ENCODE measurements at regions not wholly inside any gene's neighbourhood (a gene's known extent, or its start where the extent isn't known, plus 50 kb on each side); places are given as distances from the start of the nearest gene placed in this dataset.

DNA sequence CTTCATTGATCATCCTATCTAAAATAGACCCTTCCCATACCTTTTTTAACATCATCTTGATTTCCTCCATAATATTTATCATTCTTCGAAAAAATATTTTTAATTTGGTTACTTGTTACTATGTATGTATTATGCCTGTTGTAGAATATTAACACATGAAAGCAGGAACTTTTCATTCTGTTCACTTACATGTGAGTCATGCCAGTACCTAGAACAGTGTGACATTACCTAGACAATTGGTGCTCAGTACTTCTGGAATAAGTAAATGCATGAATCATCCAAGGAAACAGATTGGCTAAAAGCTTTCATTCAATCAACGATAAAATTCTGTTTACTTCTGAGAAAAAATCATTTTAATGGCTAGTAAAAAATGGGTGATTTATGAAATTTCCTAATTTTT lies 76.4 kb downstream of the CXXC4 start:
- TF ChIP-seq, protein P1, sequence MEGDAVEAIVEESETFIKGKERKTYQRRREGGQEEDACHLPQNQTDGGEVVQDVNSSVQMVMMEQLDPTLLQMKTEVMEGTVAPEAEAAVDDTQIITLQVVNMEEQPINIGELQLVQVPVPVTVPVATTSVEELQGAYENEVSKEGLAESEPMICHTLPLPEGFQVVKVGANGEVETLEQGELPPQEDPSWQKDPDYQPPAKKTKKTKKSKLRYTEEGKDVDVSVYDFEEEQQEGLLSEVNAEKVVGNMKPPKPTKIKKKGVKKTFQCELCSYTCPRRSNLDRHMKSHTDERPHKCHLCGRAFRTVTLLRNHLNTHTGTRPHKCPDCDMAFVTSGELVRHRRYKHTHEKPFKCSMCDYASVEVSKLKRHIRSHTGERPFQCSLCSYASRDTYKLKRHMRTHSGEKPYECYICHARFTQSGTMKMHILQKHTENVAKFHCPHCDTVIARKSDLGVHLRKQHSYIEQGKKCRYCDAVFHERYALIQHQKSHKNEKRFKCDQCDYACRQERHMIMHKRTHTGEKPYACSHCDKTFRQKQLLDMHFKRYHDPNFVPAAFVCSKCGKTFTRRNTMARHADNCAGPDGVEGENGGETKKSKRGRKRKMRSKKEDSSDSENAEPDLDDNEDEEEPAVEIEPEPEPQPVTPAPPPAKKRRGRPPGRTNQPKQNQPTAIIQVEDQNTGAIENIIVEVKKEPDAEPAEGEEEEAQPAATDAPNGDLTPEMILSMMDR (IDR thresholded peaks at IDR 0.05; ENCODE audit: low read depth, low read length), result no peak
- H3K9me3 ChIP-seq, result no peaks in the 10 kb centered on the region
- H3K36me3 ChIP-seq, result no peaks in the 10 kb centered on the region
- H3K4me1 ChIP-seq, result peaks cover 22% of the 10 kb centered on the region
- no peaks in the 10 kb centered on the region for H3K27me3 ChIP-seq
- no peak overlapping the region for H3K4me3 ChIP-seq (ENCODE audit: low read depth, low read length)
- DNase-seq, result no peak

DNA sequence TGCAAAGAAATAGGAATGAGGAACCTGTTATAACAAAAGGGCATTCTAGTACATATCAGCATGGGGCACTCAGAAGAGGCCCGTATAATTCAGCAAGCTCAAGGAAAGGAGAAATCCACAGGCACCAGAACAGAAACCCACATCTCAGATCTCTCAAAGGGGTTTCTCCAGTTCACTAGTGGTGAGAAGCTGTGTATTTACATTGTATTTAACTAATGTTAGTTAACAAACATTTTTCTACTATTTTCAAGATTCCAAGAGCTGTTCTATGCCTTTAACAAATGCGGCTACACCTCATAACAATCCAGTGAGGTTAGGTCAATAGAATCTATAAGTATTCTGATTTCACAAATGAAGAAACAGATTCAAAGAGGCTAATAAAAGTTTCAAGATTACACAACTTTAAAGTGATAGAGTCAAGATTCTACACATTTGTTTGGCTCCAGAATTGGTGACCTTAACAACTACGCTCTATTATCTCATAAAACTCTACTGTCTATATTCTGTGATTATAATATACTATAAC lies 77.3 kb downstream of the CXXC4 start:
- Histone ChIP-seq H3K4me3 (ENCODE audit: low read depth, low read length) (no peak overlapping the region), H3K27me3 (no peaks in the 10 kb centered on the region), H3K4me1 (peaks cover 28% of the 10 kb centered on the region), H3K36me3 (no peaks in the 10 kb centered on the region), H3K9me3 (no peaks in the 10 kb centered on the region)
- DNase-seq, result no peak
- TF ChIP-seq, protein P1 (IDR thresholded peaks at IDR 0.05; ENCODE audit: low read depth, low read length), result no peak

DNA sequence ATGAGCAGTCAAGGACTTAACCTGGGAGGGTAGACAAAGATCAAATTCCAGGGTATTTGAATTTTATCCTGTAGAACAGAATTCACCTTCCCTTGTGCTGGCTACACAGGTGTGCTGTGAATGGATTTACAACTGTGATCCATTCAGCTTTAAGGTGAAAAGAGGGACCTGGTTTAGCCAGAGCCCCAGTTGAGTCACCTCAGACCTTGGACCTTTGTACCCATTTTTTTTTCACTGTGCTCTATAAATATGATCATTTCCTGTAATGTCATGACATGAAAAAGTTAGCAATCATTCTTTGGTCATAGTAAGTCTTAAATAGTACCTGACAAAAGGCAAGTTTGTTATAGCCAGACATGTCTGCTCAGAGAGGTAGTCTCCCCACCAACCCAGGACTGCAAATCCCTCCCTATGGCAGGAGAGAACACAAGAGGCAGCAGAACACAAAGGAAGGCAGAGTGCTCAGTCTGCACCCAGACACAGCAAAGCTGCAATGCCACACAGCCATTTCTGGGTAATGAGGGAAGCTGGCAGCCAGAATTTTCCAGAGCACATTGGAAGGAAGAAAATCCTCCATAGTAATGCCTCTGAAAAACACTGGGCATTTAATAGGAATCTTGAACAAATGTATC lies 77.9 kb downstream of the CXXC4 start:
- H3K27me3 ChIP-seq, result no peaks in the 10 kb centered on the region
- no peaks in the 10 kb centered on the region for H3K9me3 ChIP-seq
- no peak for DNase-seq
- TF ChIP-seq, protein P1 (IDR thresholded peaks at IDR 0.05; ENCODE audit: low read depth, low read length), result no peak
- H3K4me3 ChIP-seq (ENCODE audit: low read depth, low read length), result no peak overlapping the region
- H3K4me1 ChIP-seq, result peaks cover 33% of the 10 kb centered on the region
- H3K36me3 ChIP-seq, result no peaks in the 10 kb centered on the region

DNA sequence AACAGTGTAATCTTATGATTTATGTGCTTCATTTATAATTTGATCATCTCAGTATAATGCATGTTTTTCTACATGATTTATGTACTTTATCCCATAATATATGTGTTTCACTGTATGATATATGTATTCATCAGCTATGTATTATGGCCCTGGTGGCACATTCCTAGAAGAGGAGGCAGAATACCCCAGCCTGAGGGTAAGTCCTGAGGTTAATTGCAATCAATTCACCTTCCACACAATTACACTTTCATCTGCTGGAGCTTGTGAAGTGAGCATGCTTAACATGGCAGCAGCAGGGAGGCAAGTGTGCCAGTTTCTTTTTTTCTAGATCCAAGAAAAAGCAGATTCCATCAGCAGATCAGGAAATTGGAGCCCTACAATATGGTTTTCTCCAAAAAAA lies 81.2 kb downstream of the CXXC4 start:
- Histone ChIP-seq H3K36me3 (no peaks in the 10 kb centered on the region), H3K4me1 (peaks cover 40% of the 10 kb centered on the region), H3K4me3 (ENCODE audit: low read depth, low read length) (no peak overlapping the region), H3K9me3 (no peaks in the 10 kb centered on the region), H3K27me3 (no peaks in the 10 kb centered on the region)
- no peak for DNase-seq
- TF ChIP-seq, protein P1 (IDR thresholded peaks at IDR 0.05; ENCODE audit: low read depth, low read length), result no peak

DNA sequence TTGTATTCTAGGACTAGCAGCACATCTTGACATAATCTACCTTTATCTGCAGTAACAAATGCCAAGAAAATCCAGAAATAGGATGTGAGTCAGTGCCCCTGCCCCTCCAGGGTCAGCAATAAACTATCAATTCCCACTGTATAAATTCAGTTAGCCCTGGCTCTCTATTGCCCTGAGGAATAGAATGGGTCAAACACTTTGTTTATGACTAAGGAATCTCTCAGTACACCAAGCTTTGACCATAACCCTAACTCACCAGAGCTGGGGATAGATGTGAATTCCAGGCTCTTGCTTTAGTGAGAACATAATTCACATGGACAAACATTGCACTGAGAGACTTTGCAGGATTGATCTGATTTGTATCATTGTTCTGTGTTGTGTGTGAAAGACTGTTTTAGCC lies 82.3 kb downstream of the CXXC4 start:
- Histone ChIP-seq H3K4me1 (peaks cover 41% of the 10 kb centered on the region), H3K36me3 (no peaks in the 10 kb centered on the region), H3K27me3 (no peaks in the 10 kb centered on the region), H3K4me3 (ENCODE audit: low read depth, low read length) (no peak overlapping the region), H3K9me3 (no peaks in the 10 kb centered on the region)
- no peak for DNase-seq
- TF ChIP-seq, protein P1 (IDR thresholded peaks at IDR 0.05; ENCODE audit: low read depth, low read length), result no peak

DNA sequence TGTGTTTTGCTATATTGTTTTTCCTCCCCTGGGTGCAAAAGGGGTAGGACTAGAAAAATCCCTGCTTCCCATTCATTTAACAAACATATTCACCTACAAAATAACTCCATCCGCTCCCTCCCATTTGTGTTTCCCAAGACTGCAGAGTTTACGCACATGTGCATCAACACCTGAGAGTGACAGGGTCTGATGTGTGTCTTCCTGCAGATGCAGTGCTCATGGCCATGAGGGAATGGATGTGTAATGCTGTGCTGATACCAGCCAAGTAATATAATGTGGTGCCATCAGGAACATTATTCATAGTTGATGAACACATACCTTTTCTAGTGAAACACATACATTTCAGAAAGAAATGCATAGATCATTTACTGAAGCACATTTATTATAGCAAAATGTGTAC lies 83.2 kb downstream of the CXXC4 start:
- no peak overlapping the region for H3K4me3 ChIP-seq (ENCODE audit: low read depth, low read length)
- TF ChIP-seq, protein P1 (IDR thresholded peaks at IDR 0.05; ENCODE audit: low read depth, low read length), result no peak
- no peaks in the 10 kb centered on the region for H3K27me3 ChIP-seq
- H3K36me3 ChIP-seq, result no peaks in the 10 kb centered on the region
- H3K9me3 ChIP-seq, result no peaks in the 10 kb centered on the region
- H3K4me1 ChIP-seq, result peaks cover 41% of the 10 kb centered on the region
- DNase-seq, result peak; percentile 19
